ENCODE measurements at regions not wholly inside any gene's neighbourhood (a gene's known extent, or its start where the extent isn't known, plus 50 kb on each side); places are given as distances from the start of the nearest gene placed in this dataset.

DNA sequence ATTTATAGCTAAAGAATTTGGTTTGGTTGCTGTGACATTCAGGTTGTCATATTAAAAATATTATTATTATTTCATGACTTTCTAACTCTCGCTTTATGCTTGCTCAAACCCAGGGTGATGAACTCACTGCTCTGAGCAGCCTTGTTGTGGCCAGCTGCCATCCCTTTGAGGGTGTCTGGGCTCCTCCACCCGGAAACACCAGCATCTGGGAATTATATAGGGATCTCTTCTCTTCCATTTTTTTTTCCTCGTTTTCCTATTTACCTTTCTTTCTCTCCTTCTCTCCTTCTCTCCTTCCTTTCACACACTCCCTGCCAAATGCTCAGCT lies 355.8 kb upstream of the SMARCA2 start:
- Histone ChIP-seq H3K27me3 (ENCODE audit: insufficient read depth, low read depth, low read length) (no peaks in the 10 kb centered on the region), H4K20me1 (ENCODE audit: insufficient read depth) (no peaks in the 10 kb centered on the region), H2AFZ (ENCODE audit: low read depth, low read length) (no peak overlapping the region), H3K9me3 (ENCODE audit: low read length) (no peaks in the 10 kb centered on the region), H3K36me3 (ENCODE audit: insufficient read depth, low read length) (no peaks in the 10 kb centered on the region), H3K9me2 (ENCODE audit: insufficient read depth, low read length) (no peaks in the 10 kb centered on the region), H3K27ac (ENCODE audit: low read length) (no peak overlapping the region), H3K9ac (ENCODE audit: low read length) (no peak overlapping the region), H3K4me3 (ENCODE audit: low read length) (no peak overlapping the region), H3F3A (ENCODE audit: insufficient read depth, low read length, poor library complexity, severe bottlenecking) (no peaks in the 10 kb centered on the region), H3K4me2 (ENCODE audit: low read length) (no peak overlapping the region), H3K79me2 (replicated peaks; ENCODE audit: insufficient read depth, low read length) (no peaks in the 10 kb centered on the region)
- TF ChIP-seq SMC3 (conservative IDR thresholded peaks at IDR 0.05; ENCODE audit: poor library complexity) (no peak), RAD21 (conservative IDR thresholded peaks at IDR 0.05) (no peak)

DNA sequence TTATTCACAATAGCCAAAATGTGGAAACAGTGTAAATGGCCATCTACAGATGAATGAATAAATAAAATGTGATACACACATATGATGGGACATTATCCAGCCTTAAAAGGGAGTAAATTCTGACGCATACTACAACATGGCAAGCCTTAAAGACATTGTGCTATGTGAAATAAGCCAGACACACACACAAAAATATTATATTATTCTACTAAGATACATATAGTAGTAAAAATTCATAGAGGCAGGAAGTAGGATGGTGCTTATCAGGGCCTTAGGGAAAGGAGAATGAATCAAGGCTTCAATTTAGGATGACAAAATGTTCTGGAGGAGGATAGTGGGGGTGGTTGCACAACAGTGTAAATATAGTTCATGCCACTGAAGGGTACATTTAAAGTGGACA lies 346.7 kb upstream of the SMARCA2 start:
- Histone ChIP-seq H3K36me3 (ENCODE audit: insufficient read depth, low read length) (no peaks in the 10 kb centered on the region), H3K4me3 (ENCODE audit: low read length) (no peak overlapping the region), H2AFZ (ENCODE audit: low read depth, low read length) (no peak overlapping the region)

DNA sequence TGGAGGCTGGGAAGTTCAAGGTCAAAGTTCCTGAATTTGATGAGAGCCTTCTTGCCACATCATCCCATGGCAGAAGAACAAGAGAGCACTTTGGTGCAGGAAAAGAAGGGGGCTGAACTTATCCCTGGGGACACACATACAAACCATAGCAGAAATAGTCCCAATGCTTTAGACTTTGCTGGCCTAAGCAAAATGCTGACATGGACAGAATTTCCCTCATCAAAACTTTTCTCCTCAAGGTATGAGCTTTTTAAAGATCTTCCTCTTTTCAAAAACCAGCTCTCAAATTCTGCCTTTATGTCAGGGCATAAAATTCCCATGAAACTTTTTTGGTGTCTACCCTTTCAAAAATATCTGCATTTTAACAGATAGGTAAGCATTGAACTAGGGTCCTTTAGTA lies 341.8 kb upstream of the SMARCA2 start:
- no peaks in the 10 kb centered on the region for H3K36me3 ChIP-seq (ENCODE audit: insufficient read depth, low read length)
- no peak overlapping the region for H3K4me2 ChIP-seq (ENCODE audit: low read length)
- no peaks in the 10 kb centered on the region for H3K9me3 ChIP-seq (ENCODE audit: low read length)
- H3K79me2 ChIP-seq (replicated peaks; ENCODE audit: insufficient read depth, low read length) = no peaks in the 10 kb centered on the region
- no peak overlapping the region for H2AFZ ChIP-seq (ENCODE audit: low read depth, low read length)
- H3K27ac ChIP-seq (ENCODE audit: low read length) = no peak overlapping the region
- H3K9me2 ChIP-seq (ENCODE audit: insufficient read depth, low read length) = no peaks in the 10 kb centered on the region
- H3F3A ChIP-seq (ENCODE audit: insufficient read depth, low read length, poor library complexity, severe bottlenecking) = no peaks in the 10 kb centered on the region
- no peaks in the 10 kb centered on the region for H4K20me1 ChIP-seq (ENCODE audit: insufficient read depth)
- H3K4me3 ChIP-seq (ENCODE audit: low read length) = no peak overlapping the region
- H3K9ac ChIP-seq (ENCODE audit: low read length) = no peak overlapping the region
- H3K27me3 ChIP-seq (ENCODE audit: insufficient read depth, low read depth, low read length) = no peaks in the 10 kb centered on the region
- TF ChIP-seq EP300 (conservative IDR thresholded peaks at IDR 0.05; ENCODE audit: poor library complexity, severe bottlenecking) (no peak), SMC3 (conservative IDR thresholded peaks at IDR 0.05; ENCODE audit: poor library complexity) (no peak), TAF1 (IDR thresholded peaks at IDR 0.05; ENCODE audit: low read depth) (no peak), EZH2 (IDR thresholded peaks at IDR 0.05; ENCODE audit: borderline replicate concordance, insufficient read depth, low read length, poor library complexity, severe bottlenecking) (no peak), POLR2AphosphoS5 (IDR thresholded peaks at IDR 0.05) (no peak), RAD21 (conservative IDR thresholded peaks at IDR 0.05) (no peak)
- TF ChIP-seq, protein P1, sequence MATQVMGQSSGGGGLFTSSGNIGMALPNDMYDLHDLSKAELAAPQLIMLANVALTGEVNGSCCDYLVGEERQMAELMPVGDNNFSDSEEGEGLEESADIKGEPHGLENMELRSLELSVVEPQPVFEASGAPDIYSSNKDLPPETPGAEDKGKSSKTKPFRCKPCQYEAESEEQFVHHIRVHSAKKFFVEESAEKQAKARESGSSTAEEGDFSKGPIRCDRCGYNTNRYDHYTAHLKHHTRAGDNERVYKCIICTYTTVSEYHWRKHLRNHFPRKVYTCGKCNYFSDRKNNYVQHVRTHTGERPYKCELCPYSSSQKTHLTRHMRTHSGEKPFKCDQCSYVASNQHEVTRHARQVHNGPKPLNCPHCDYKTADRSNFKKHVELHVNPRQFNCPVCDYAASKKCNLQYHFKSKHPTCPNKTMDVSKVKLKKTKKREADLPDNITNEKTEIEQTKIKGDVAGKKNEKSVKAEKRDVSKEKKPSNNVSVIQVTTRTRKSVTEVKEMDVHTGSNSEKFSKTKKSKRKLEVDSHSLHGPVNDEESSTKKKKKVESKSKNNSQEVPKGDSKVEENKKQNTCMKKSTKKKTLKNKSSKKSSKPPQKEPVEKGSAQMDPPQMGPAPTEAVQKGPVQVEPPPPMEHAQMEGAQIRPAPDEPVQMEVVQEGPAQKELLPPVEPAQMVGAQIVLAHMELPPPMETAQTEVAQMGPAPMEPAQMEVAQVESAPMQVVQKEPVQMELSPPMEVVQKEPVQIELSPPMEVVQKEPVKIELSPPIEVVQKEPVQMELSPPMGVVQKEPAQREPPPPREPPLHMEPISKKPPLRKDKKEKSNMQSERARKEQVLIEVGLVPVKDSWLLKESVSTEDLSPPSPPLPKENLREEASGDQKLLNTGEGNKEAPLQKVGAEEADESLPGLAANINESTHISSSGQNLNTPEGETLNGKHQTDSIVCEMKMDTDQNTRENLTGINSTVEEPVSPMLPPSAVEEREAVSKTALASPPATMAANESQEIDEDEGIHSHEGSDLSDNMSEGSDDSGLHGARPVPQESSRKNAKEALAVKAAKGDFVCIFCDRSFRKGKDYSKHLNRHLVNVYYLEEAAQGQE (IDR thresholded peaks at IDR 0.05; ENCODE audit: borderline replicate concordance) = no peak
- TF ChIP-seq, protein P2, sequence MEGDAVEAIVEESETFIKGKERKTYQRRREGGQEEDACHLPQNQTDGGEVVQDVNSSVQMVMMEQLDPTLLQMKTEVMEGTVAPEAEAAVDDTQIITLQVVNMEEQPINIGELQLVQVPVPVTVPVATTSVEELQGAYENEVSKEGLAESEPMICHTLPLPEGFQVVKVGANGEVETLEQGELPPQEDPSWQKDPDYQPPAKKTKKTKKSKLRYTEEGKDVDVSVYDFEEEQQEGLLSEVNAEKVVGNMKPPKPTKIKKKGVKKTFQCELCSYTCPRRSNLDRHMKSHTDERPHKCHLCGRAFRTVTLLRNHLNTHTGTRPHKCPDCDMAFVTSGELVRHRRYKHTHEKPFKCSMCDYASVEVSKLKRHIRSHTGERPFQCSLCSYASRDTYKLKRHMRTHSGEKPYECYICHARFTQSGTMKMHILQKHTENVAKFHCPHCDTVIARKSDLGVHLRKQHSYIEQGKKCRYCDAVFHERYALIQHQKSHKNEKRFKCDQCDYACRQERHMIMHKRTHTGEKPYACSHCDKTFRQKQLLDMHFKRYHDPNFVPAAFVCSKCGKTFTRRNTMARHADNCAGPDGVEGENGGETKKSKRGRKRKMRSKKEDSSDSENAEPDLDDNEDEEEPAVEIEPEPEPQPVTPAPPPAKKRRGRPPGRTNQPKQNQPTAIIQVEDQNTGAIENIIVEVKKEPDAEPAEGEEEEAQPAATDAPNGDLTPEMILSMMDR (IDR thresholded peaks at IDR 0.05; ENCODE audit: poor library complexity, severe bottlenecking) = no peak

More for the DNA sequence above, 346.7 kb upstream of the SMARCA2 start:
- no peaks in the 10 kb centered on the region for H3F3A ChIP-seq (ENCODE audit: insufficient read depth, low read length, poor library complexity, severe bottlenecking)
- H3K9me2 ChIP-seq (ENCODE audit: insufficient read depth, low read length) = no peaks in the 10 kb centered on the region
- H3K79me2 ChIP-seq (replicated peaks; ENCODE audit: insufficient read depth, low read length) = no peaks in the 10 kb centered on the region
- no peak overlapping the region for H3K27ac ChIP-seq (ENCODE audit: low read length)
- H3K27me3 ChIP-seq (ENCODE audit: insufficient read depth, low read depth, low read length) = no peaks in the 10 kb centered on the region
- H3K9ac ChIP-seq (ENCODE audit: low read length) = no peak overlapping the region
- H3K9me3 ChIP-seq (ENCODE audit: low read length) = peaks cover 3% of the 10 kb centered on the region
- no peaks in the 10 kb centered on the region for H4K20me1 ChIP-seq (ENCODE audit: insufficient read depth)
- TF ChIP-seq SMC3 (conservative IDR thresholded peaks at IDR 0.05; ENCODE audit: poor library complexity) (no peak), EP300 (conservative IDR thresholded peaks at IDR 0.05; ENCODE audit: poor library complexity, severe bottlenecking) (no peak)
- TF ChIP-seq, protein P1 (IDR thresholded peaks at IDR 0.05; ENCODE audit: borderline replicate concordance) = no peak
- TF ChIP-seq, protein P2 (IDR thresholded peaks at IDR 0.05; ENCODE audit: poor library complexity, severe bottlenecking) = no peak
- H3K4me2 ChIP-seq (ENCODE audit: low read length) = no peak overlapping the region

All from neural cell (in vitro differentiated cells).